HG03565 (cell line): ENCODE measurements at regions not wholly inside any gene's neighbourhood (a gene's known extent, or its start where the extent isn't known, plus 50 kb on each side); places are given as distances from the start of the nearest gene placed in this dataset.
"Not testable (repeated sequence)": the region's sequence is repeated elsewhere in the genome, so short reads cannot be mapped to it uniquely, and the experiment has no call there.

Source experiments
- ATAC-seq: cut with Tn5 transposase; IDR thresholded peaks from one replicate; pipeline ENCODE4 v1.9.1; 2021; ENCODE audit warnings: mild to moderate bottlenecking, moderate library complexity; ENCODE audit not compliant: unreplicated experiment

- no peak for ATAC-seq
Observed at GRCh38 chr2:34523958-34524514, 924.9 kb upstream of the FAM98A start.

GRCh38 chr2:34519659-34520058 lies 920.6 kb upstream of the FAM98A start:
- no peak for ATAC-seq

GRCh38 chr2:34498561-34498960 lies 899.5 kb upstream of the FAM98A start:
- ATAC-seq = no peak

- ATAC-seq = not testable (repeated sequence)
Observed at GRCh38 chr2:34494192-34494591, 895.1 kb upstream of the FAM98A start.

GRCh38 chr2:34492561-34493455 lies 893.7 kb upstream of the FAM98A start:
- ATAC-seq = no peak

GRCh38 chr2:34486965-34487364 lies 887.9 kb upstream of the FAM98A start:
- ATAC-seq = no peak

- no peak for ATAC-seq
Observed at GRCh38 chr2:34481542-34481941, 882.4 kb upstream of the FAM98A start.

GRCh38 chr2:34480366-34480765 lies 881.3 kb upstream of the FAM98A start:
- no peak for ATAC-seq

GRCh38 chr2:34475156-34475555 lies 876.1 kb upstream of the FAM98A start:
- ATAC-seq = no peak

GRCh38 chr2:34474646-34475045 lies 875.5 kb upstream of the FAM98A start:
- no peak for ATAC-seq

GRCh38 chr2:34447097-34447496 lies 848.0 kb upstream of the FAM98A start:
- ATAC-seq = no peak

- ATAC-seq = no peak
Observed at GRCh38 chr2:34423301-34423700, 824.2 kb upstream of the FAM98A start.

GRCh38 chr2:34419856-34420255 lies 820.8 kb upstream of the FAM98A start:
- ATAC-seq = no peak

- ATAC-seq = no peak
Observed at GRCh38 chr2:34416856-34417255, 817.8 kb upstream of the FAM98A start.

GRCh38 chr2:34414856-34415255 lies 815.8 kb upstream of the FAM98A start:
- ATAC-seq = no peak

GRCh38 chr2:34408100-34408499 lies 809.0 kb upstream of the FAM98A start:
- ATAC-seq = no peak

- no peak for ATAC-seq
Observed at GRCh38 chr2:34403512-34403911, 804.4 kb upstream of the FAM98A start.

- no peak for ATAC-seq
Observed at GRCh38 chr2:34402376-34402775, 803.3 kb upstream of the FAM98A start.

- no peak for ATAC-seq
Observed at GRCh38 chr2:34401186-34401585, 802.1 kb upstream of the FAM98A start.

- no peak for ATAC-seq
Observed at GRCh38 chr2:34388446-34388845, 789.3 kb upstream of the FAM98A start.

GRCh38 chr2:34387536-34387935 lies 788.4 kb upstream of the FAM98A start:
- ATAC-seq = no peak

- ATAC-seq = no peak
Observed at GRCh38 chr2:34379586-34379985, 780.5 kb upstream of the FAM98A start.
